ENCODE measurements at regions not wholly inside any gene's neighbourhood (a gene's known extent, or its start where the extent isn't known, plus 50 kb on each side); places are given as distances from the start of the nearest gene placed in this dataset.

GRCh38 chr13:95451656-95452055 is 100.9 kb upstream of the CLDN10 start:
- no peak for TF ChIP-seq POLR2A (IDR thresholded peaks at IDR 0.05; ENCODE audit: low read depth)
- TF ChIP-seq CTCF (IDR thresholded peaks at IDR 0.05): no peak

Data from esophagus muscularis mucosa (tissue), 3 donors.